ENCODE measurements at regions not wholly inside any gene's neighbourhood (a gene's known extent, or its start where the extent isn't known, plus 50 kb on each side); places are given as distances from the start of the nearest gene placed in this dataset.

DNA sequence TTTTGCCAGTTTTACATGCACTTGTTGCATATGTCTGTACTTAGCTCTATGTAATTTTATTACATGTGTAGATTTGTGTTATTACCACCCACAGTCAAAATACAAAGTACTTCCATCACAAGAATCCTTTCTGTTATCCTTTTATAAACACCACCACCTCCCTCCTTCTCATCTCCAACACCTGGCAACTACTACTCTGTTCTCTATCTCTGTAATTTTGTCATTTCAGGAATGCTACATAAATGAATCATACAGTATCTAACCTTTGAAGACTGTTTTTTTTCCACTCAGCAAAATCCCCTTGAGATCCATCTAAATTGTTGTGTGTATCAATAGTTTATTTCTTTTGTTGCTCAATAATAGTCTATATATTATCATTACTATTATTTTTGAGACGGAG lies 64.5 kb upstream of the COP1 start:
- TF ChIP-seq, protein P1, sequence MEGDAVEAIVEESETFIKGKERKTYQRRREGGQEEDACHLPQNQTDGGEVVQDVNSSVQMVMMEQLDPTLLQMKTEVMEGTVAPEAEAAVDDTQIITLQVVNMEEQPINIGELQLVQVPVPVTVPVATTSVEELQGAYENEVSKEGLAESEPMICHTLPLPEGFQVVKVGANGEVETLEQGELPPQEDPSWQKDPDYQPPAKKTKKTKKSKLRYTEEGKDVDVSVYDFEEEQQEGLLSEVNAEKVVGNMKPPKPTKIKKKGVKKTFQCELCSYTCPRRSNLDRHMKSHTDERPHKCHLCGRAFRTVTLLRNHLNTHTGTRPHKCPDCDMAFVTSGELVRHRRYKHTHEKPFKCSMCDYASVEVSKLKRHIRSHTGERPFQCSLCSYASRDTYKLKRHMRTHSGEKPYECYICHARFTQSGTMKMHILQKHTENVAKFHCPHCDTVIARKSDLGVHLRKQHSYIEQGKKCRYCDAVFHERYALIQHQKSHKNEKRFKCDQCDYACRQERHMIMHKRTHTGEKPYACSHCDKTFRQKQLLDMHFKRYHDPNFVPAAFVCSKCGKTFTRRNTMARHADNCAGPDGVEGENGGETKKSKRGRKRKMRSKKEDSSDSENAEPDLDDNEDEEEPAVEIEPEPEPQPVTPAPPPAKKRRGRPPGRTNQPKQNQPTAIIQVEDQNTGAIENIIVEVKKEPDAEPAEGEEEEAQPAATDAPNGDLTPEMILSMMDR (IDR thresholded peaks at IDR 0.05), result no peak
- no peak for TF ChIP-seq POLR2A (IDR thresholded peaks at IDR 0.05)

Measured in uterus (tissue), 2 donors.